Large intestine (tissue), 3 donors: ENCODE measurements at regions not wholly inside any gene's neighbourhood (a gene's known extent, or its start where the extent isn't known, plus 50 kb on each side); places are given as distances from the start of the nearest gene placed in this dataset.

ENCODE experiments used
- DNase-seq, 2 donors: peaks; one replicate each; pipeline versions ENCODE4 v3.0.0 to v3.0.0-alpha.2; 2013
- H3K27ac ChIP-seq: one replicate; pipeline ENCODE4 v1.5.1; 2013; ENCODE audit warnings: low read length
- H3K27me3 ChIP-seq: 2 replicates; pipeline ENCODE4 v1.6.1; 2013; ENCODE audit warnings: low read length; ENCODE audit not compliant: control insufficient read depth, insufficient read depth
- H3K36me3 ChIP-seq: 2 replicates; pipeline ENCODE4 v1.6.1; 2013; ENCODE audit warnings: low read length; ENCODE audit not compliant: control insufficient read depth, insufficient read depth
- H3K4me1 ChIP-seq: one replicate; pipeline ENCODE4 v1.6.1; 2013; ENCODE audit warnings: low read length; ENCODE audit not compliant: control insufficient read depth, insufficient read depth
- H3K4me3 ChIP-seq: one replicate; pipeline ENCODE4 v1.5.1; 2013; ENCODE audit warnings: low read length
- H3K9me3 ChIP-seq: one replicate; pipeline ENCODE4 v1.6.1; 2013; ENCODE audit warnings: mild to moderate bottlenecking, low read depth, low read length, moderate library complexity; ENCODE audit not compliant: control insufficient read depth
- WGBS: methylation state at CpG from one replicate; pipeline ENCODE4 v1.1.5; 2013; ENCODE audit warnings: low lambda C conversion rate; ENCODE audit not compliant: insufficient coverage; 5-methylcytosine and 5-hydroxymethylcytosine counted together

DNA sequence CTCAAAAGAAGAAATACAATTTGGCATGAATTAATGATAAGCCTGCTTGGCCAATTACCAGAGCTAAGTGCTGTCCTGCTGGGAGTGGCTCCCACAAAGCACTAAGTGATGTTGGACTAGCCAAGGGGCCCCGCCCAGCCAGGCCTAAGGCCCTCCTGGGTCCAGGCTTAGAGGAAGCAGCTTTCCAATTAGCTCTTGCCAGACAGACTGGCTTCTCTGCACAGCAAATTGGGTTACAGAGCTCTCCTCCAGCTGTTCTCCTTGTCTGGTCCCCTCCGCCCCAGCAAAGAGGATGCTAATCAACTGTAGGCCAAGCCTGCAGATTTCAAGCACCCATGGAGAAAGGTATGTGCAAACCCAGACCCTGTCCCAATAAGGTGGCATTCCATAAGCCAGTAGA lies 151.9 kb downstream of the DMRTA2 start:
- WGBS, result no CpG with 5 or more reads among the region's 2 CpGs
- no peaks in the 10 kb centered on the region for H3K4me1 ChIP-seq
- H3K27me3 ChIP-seq, result peaks cover 5% of the 10 kb centered on the region
- no peaks in the 10 kb centered on the region for H3K9me3 ChIP-seq
- no peak overlapping the region for H3K27ac ChIP-seq
- no peak overlapping the region for H3K4me3 ChIP-seq
- no peak for DNase-seq
- H3K36me3 ChIP-seq, result no peaks in the 10 kb centered on the region

DNA sequence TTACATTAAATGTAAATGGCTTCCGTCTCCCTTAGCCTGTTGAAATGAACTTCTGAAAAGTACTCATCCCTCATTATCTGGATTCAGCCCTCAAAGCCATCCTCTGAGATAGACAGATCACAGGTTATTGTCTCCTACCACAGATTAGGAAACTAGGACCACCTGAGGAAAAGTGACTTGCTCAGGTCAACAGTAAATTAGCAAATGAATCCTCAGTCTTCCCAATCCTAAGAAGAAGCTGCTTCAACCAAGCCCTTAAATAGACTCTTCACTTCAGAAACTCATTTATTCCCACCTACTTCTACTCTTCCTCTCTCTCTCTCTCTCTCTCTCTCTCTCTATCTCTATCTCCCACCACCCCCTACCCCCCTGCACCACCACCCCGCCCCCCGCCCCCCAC lies 152.3 kb downstream of the DMRTA2 start:
- H3K4me1 ChIP-seq, result no peaks in the 10 kb centered on the region
- DNase-seq, result no peak
- no peaks in the 10 kb centered on the region for H3K36me3 ChIP-seq
- no CpG with 5 or more reads among the region's 3 CpGs for WGBS
- H3K4me3 ChIP-seq, result no peak overlapping the region
- no peak overlapping the region for H3K27ac ChIP-seq
- no peaks in the 10 kb centered on the region for H3K9me3 ChIP-seq
- H3K27me3 ChIP-seq, result peaks cover 3% of the 10 kb centered on the region

DNA sequence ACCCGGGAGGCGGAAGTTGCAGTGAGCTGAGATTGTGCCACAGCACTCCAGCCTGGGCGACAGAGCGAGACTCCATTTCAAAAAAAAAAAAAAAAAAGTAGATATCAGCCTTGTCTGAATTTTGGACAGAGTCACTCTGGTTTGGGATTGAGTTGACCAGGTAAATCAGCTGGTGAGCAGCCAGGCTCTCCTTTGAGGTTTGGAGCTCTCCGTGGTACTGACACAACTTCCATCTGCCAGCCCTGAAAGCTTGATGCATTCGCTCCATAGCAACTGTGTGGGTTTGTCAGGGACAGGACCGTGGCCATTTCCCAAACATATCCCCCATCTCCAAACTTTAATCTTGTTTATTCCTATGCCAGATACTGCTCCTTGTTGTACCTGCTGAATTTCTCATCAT lies 155.2 kb downstream of the DMRTA2 start:
- no CpG with 5 or more reads among the region's 7 CpGs for WGBS
- H3K27ac ChIP-seq, result no peak overlapping the region
- no peaks in the 10 kb centered on the region for H3K36me3 ChIP-seq
- H3K9me3 ChIP-seq, result no peaks in the 10 kb centered on the region
- H3K4me1 ChIP-seq, result no peaks in the 10 kb centered on the region
- no peak overlapping the region for H3K4me3 ChIP-seq
- no peaks in the 10 kb centered on the region for H3K27me3 ChIP-seq
- DNase-seq, result no peak

DNA sequence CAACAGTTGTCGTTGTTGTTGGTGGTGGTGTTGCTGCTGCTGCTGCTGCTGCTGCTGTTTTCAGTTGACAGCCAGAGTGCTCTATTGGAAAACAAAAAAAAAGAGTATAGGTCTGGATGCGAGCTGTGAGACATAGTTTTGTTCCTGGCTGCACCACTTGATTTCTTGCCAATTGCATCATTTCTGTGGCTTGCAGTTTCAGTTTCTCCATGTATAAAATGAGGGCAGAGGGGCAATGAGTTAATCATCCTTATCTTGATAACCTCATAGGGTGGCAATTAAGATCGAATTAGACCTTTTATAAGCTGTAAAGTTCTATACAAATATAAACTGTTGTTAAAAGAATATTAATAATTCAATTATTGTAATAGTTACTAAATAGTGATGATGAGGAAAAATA lies 156.7 kb downstream of the DMRTA2 start:
- Histone ChIP-seq H3K36me3 (no peaks in the 10 kb centered on the region), H3K4me3 (no peak overlapping the region), H3K27ac (no peak overlapping the region), H3K4me1 (no peaks in the 10 kb centered on the region), H3K9me3 (no peaks in the 10 kb centered on the region), H3K27me3 (no peaks in the 10 kb centered on the region)
- DNase-seq, result no peak
- 53% methylated on average over 2 of the region's 3 CpGs for WGBS

DNA sequence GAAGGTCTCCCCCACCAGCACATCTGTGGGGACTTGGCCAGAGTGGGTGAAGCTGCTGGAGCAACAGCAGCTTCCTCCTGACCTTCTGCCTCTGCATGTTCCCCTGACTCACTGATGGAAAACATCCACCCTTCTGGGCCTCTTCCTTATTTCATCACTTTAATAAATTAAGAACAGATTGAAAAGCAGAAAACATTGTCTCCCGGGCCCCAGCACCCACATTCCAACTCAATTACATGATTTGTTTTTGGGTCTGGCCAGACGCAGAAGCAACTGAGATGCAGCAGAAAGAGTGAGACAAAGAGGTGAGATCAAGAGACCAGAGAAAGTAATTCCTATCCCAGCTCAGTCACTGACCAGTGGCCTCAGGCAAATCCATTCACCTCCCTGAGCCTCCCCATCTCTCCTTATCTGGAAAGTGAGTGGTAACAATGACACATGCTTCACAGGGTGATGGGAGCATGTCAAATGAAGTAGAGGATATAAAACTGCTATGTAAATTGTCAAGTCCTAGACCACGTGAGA lies 157.1 kb downstream of the ELAVL4 start:
- Histone ChIP-seq H3K4me1 (no peaks in the 10 kb centered on the region), H3K36me3 (no peaks in the 10 kb centered on the region), H3K27me3 (no peaks in the 10 kb centered on the region), H3K4me3 (no peak overlapping the region), H3K9me3 (no peaks in the 10 kb centered on the region), H3K27ac (no peak overlapping the region)
- DNase-seq, result no peak
- WGBS, result no CpG with 5 or more reads among the region's 3 CpGs

DNA sequence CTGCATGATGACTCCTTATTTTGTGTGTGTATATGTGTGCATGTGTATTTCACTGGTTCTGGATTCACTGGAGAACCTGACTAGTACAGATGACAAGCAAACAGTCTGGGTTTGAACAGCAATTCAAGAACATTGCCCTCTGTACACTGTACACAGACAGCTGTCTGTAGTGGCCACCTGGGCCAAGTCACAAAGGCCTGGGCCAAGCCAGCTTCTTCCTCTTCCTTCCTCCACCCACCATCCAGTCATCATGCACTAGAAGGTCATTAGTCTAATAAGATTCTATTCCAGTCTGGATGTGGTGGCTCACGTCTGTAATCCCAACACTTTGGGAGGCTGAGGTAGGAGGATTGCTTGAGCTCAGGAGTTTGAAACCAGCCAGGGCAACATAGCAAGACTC lies 155.9 kb downstream of the ELAVL4 start:
- no CpG with 5 or more reads among the region's 1 CpG for WGBS
- no peaks in the 10 kb centered on the region for H3K27me3 ChIP-seq
- H3K9me3 ChIP-seq, result no peaks in the 10 kb centered on the region
- no peak for DNase-seq
- no peaks in the 10 kb centered on the region for H3K4me1 ChIP-seq
- H3K27ac ChIP-seq, result no peak overlapping the region
- H3K4me3 ChIP-seq, result no peak overlapping the region
- no peaks in the 10 kb centered on the region for H3K36me3 ChIP-seq

DNA sequence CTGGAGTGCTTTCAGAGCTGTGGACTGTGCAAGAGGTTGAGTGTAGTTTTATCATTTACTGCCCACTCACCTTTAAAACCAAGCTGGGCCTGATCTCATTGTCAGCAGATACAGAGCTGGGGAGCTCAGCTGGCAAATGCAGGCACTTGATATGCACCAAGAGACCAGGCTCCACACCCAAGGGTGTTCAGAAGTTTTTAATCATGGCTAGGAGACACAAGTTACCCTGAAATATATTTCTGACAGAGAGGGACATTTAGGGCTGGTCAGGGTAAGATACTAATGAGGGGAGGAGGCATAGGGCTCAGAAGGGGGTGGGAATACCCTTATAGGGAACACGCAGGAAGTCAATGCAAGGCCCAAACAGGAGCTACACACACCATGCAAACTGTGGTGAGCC lies 153.7 kb downstream of the ELAVL4 start:
- no CpG with 5 or more reads among the region's 1 CpG for WGBS
- no peak for DNase-seq
- H3K9me3 ChIP-seq, result no peaks in the 10 kb centered on the region
- no peaks in the 10 kb centered on the region for H3K36me3 ChIP-seq
- no peak overlapping the region for H3K4me3 ChIP-seq
- H3K4me1 ChIP-seq, result no peaks in the 10 kb centered on the region
- peaks cover 2% of the 10 kb centered on the region for H3K27me3 ChIP-seq
- H3K27ac ChIP-seq, result no peak overlapping the region

DNA sequence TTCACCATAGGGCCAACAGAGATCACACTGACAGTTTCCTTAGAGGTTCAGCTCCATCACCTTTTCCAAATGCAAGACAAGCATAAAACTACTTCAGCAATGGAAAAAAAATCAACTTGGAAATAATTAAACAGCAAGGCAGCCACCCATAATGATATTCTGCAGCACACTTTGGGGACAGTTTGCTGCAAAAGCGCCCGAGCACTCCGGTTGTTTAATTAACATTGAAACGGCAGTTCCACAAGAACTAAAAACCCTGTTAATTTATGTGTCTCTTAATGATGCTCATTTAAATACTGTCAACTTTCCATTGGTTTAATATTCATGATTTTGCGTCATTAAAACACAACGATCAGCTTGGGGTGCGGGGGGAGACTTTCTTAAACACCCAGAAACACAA lies 153.2 kb downstream of the ELAVL4 start:
- Histone ChIP-seq H3K9me3 (no peaks in the 10 kb centered on the region), H3K4me3 (no peak overlapping the region), H3K4me1 (no peaks in the 10 kb centered on the region), H3K27ac (no peak overlapping the region), H3K27me3 (peaks cover 2% of the 10 kb centered on the region), H3K36me3 (no peaks in the 10 kb centered on the region)
- DNase-seq, result no peak
- 93% methylated on average over 3 of the region's 7 CpGs for WGBS

DNA sequence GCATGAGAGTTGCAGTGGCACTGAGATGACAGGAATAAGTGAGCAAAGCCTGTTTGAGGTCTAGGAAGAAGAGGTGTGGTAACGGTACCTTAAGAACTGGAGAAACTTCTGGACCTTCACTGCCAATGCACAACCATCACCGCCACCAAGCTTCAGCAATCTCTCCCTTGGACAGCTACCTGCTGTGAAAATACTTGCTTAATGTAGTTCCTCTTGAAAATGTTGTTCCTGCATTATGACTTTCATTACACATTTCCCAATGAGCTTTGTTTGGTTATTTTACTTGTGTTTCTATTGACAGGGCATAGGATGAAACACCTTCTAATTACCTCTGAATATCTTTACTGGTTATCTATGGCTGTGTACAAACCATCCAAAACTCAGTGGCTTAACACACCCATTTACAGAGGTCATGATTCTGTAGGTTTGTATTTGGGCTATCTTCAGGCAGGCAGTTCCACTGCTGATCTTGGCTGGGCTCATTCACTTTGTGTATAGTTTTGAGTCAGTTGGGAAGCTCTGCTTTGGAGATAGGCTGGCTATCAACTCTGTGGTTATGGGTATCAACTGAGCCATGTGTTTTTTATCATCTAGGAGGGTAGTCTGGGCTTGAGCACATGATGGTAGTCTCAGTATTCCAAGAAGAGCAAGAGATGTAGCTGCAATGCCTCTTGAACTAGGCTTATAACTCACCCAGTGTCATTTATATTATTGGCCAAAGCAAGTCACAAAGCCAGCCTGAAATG lies 149.4 kb downstream of the ELAVL4 start:
- no peak overlapping the region for H3K4me3 ChIP-seq
- DNase-seq, result no peak
- H3K27me3 ChIP-seq, result peaks cover 2% of the 10 kb centered on the region
- H3K36me3 ChIP-seq, result no peaks in the 10 kb centered on the region
- 100% methylated on average over 1 of the region's 2 CpGs for WGBS
- H3K4me1 ChIP-seq, result no peaks in the 10 kb centered on the region
- H3K9me3 ChIP-seq, result no peaks in the 10 kb centered on the region
- no peak overlapping the region for H3K27ac ChIP-seq

DNA sequence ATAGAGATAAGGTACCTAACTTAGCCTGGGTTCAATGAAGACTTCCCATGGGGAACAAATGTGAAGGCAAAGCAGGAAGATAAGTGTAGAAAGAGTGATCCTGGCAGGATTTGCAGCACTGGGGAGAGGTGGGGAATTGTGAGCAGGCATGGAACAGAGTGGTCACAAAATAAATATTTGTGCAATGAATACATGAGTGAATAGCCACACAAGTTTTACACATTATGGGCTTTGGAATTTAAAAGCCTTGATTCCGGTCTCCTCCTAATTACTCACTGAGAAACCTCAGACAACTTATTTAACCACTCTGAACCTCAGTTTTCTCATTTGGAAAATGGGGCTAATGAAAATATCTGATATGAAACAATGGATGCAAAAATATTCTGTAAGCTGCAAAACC lies 148.3 kb downstream of the ELAVL4 start:
- Histone ChIP-seq H3K36me3 (no peaks in the 10 kb centered on the region), H3K9me3 (no peaks in the 10 kb centered on the region), H3K4me3 (no peak overlapping the region), H3K27me3 (peaks cover 6% of the 10 kb centered on the region), H3K4me1 (no peaks in the 10 kb centered on the region), H3K27ac (no peak overlapping the region)
- DNase-seq, result no peak
- no CpG with 5 or more reads among the region's 1 CpG for WGBS
